Ovary (tissue), 3 donors: ENCODE measurements at regions not wholly inside any gene's neighbourhood (a gene's known extent, or its start where the extent isn't known, plus 50 kb on each side); places are given as distances from the start of the nearest gene placed in this dataset.

Experiments
- CTCF ChIP-seq, 3 donors: fragments of 450-650 bp in 2 of 3; fragments of 200-600 bp in 1 of 3; IDR thresholded peaks; one replicate each; pipeline versions ENCODE4 v1.5.1 to v1.8.0; 2016 to 2022; ENCODE audit warnings: antibody characterized with exemption in 3 of 3, mild to moderate bottlenecking in 1 of 3
- POLR2A ChIP-seq: fragments of 450-650 bp; IDR thresholded peaks from one replicate; pipeline ENCODE4 v1.6.1; 2017; ENCODE audit warnings: antibody characterized with exemption, mild to moderate bottlenecking, moderate library complexity
- donor health status: DM: no; HTN: no; CAD: no.

GRCh38 chr5:136501133-136501532 lies 135.8 kb upstream of the TRPC7 start:
- no peak for TF ChIP-seq CTCF (IDR thresholded peaks at IDR 0.05)
- no peak for TF ChIP-seq POLR2A
